Right renal pelvis (tissue), 4 donors: ENCODE measurements at regions not wholly inside any gene's neighbourhood (a gene's known extent, or its start where the extent isn't known, plus 50 kb on each side); places are given as distances from the start of the nearest gene placed in this dataset.
"Not testable (repeated sequence)": the region's sequence is repeated elsewhere in the genome, so short reads cannot be mapped to it uniquely, and the experiment has no call there.

Experiments used
- DNase-seq, 4 donors: peaks; one replicate each; pipeline ENCODE4 v3.0.0-alpha.2; 2013; ENCODE audit warnings: low read depth in 4 of 4, low spot score in 3 of 4, missing footprints in 1 of 4

- DNase-seq: not testable (repeated sequence)
These were observed 103.0 kb upstream of the PABPC3 start for GRCh38 chr13:24992946-24993345.

GRCh38 chr13:24995225-24995804, 100.6 kb upstream of the PABPC3 start:
- peak in 2 of 4 donors; percentile 60 to 64 for DNase-seq

GRCh38 chr13:24997367-24997967, 98.5 kb upstream of the PABPC3 start:
- no peak for DNase-seq

GRCh38 chr13:24998433-24998832, 97.5 kb upstream of the PABPC3 start:
- no peak for DNase-seq

- DNase-seq: no peak
These were observed 94.3 kb upstream of the PABPC3 start for GRCh38 chr13:25001476-25002206.

GRCh38 chr13:25002311-25002710, 93.6 kb upstream of the PABPC3 start:
- peak in 1 of 4 donors; percentile 42 for DNase-seq

GRCh38 chr13:25004489-25004888, 91.4 kb upstream of the PABPC3 start:
- DNase-seq: not testable (repeated sequence)

GRCh38 chr13:25005050-25005497, 90.9 kb upstream of the PABPC3 start:
- not testable (repeated sequence) for DNase-seq

- not testable (repeated sequence) for DNase-seq
These were observed 88.5 kb upstream of the PABPC3 start for GRCh38 chr13:25007389-25007788.

GRCh38 chr13:25014398-25014973, 81.5 kb upstream of the PABPC3 start:
- not testable (repeated sequence) for DNase-seq

- DNase-seq: not testable (repeated sequence)
These were observed 78.8 kb upstream of the PABPC3 start for GRCh38 chr13:25017176-25017575.

GRCh38 chr13:25017808-25018728, 77.9 kb upstream of the PABPC3 start:
- peak in 1 of 4 donors; percentile 10 for DNase-seq

GRCh38 chr13:25018729-25019115, 77.2 kb upstream of the PABPC3 start:
- DNase-seq: no peak

- not testable (repeated sequence) for DNase-seq
These were observed 76.2 kb upstream of the PABPC3 start for GRCh38 chr13:25019741-25020140.

- no peak for DNase-seq
These were observed 71.8 kb upstream of the PABPC3 start for GRCh38 chr13:25024175-25024574.

GRCh38 chr13:25032160-25032559, 63.8 kb upstream of the PABPC3 start:
- no peak for DNase-seq

GRCh38 chr13:25034173-25034572, 61.8 kb upstream of the PABPC3 start:
- no peak for DNase-seq

- DNase-seq: peak in 3 of 4 donors; percentile 38 to 49 (median 49)
These were observed 58.7 kb upstream of the PABPC3 start for GRCh38 chr13:25037057-25037813.

GRCh38 chr13:25042151-25042865, 53.6 kb upstream of the PABPC3 start:
- no peak for DNase-seq
